ENCODE measurements at regions not wholly inside any gene's neighbourhood (a gene's known extent, or its start where the extent isn't known, plus 50 kb on each side); places are given as distances from the start of the nearest gene placed in this dataset.

DNA sequence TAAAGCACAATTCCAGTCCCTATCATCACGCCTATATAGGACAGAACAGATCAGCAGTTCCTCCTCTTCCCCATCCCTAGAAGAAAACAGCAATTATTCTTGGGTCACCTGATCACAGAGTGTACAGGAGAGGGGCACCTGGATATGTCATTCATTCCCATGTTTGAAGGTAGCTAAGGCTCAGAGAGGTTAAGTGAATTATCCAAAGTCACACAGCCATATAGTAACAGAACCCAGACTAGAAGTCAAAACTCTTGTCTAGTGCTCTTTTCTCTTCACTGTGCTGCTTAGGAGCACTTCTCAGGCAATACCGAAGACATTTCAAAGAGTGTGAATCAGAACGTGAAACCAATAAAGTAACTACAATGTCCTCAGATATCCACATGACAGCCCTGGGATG lies 93.0 kb upstream of the ATL2 start:
- CTCF ChIA-PET = no interaction called here
- Mint-ChIP-seq H3K4me3 (ENCODE audit: low read depth, unreplicated experiment) (no peak overlapping the region), H3K4me1 (ENCODE audit: low read depth, unreplicated experiment) (peaks cover 25% of the 10 kb centered on the region), H3K9me3 (ENCODE audit: low read depth, unreplicated experiment) (no peaks in the 10 kb centered on the region), H3K27me3 (ENCODE audit: unreplicated experiment) (no peaks in the 10 kb centered on the region), H3K27ac (ENCODE audit: unreplicated experiment) (no peak overlapping the region), H3K36me3 (ENCODE audit: insufficient read depth, unreplicated experiment) (no peaks in the 10 kb centered on the region)
- intact Hi-C loops (cut with micrococcal nuclease; ENCODE audit: unreplicated experiment) = no loop called here
- no peak for DNase-seq
- TF ChIP-seq, protein P1, sequence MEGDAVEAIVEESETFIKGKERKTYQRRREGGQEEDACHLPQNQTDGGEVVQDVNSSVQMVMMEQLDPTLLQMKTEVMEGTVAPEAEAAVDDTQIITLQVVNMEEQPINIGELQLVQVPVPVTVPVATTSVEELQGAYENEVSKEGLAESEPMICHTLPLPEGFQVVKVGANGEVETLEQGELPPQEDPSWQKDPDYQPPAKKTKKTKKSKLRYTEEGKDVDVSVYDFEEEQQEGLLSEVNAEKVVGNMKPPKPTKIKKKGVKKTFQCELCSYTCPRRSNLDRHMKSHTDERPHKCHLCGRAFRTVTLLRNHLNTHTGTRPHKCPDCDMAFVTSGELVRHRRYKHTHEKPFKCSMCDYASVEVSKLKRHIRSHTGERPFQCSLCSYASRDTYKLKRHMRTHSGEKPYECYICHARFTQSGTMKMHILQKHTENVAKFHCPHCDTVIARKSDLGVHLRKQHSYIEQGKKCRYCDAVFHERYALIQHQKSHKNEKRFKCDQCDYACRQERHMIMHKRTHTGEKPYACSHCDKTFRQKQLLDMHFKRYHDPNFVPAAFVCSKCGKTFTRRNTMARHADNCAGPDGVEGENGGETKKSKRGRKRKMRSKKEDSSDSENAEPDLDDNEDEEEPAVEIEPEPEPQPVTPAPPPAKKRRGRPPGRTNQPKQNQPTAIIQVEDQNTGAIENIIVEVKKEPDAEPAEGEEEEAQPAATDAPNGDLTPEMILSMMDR (IDR thresholded peaks at IDR 0.05; ENCODE audit: unreplicated experiment) = no peak
- BruUV-seq (replicated peaks) = no TSS peak

DNA sequence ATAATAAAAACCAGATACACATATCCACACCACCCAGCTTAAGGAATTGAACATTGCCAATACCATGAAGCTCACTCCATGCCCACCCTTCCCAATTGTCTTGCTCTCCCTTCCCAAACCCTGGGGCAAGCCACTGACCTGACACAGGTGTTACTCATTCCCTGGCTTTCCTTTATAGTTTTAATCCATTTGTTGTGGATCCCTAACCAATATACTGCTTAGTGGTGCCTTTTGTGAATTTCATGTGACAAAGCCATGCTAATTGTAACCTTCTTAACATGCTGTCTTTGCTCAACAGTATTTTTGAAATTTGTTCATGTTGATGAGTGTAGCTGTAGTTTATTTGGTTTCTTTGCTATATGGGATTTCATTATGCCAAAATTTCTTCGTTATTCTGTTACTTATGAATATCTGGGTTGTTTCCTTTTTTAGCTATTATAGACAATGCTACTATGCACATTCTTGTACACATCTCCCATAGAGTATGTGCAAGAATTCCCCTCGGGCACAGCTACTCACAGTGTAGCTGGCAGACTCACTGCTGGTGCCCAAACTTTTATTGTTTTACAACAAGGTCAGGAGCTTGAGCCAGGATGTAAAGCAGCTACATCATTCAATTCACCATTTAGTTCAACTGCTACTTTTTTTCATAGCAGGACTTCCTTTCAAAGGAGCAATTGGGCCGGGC lies 90.8 kb upstream of the ATL2 start:
- intact Hi-C loops (cut with micrococcal nuclease; ENCODE audit: unreplicated experiment) = loop anchor here (10.0 kb wide), 1 partner anchor 143 kb away; no protein-coding TSS in a partner anchor
- CTCF ChIA-PET = interaction anchor here (0.6 kb wide), 1 partner anchor 100 kb away, joined by 5 read pairs; no protein-coding TSS in a partner anchor
- Mint-ChIP-seq H3K27ac (ENCODE audit: unreplicated experiment) (no peak overlapping the region), H3K4me3 (ENCODE audit: low read depth, unreplicated experiment) (no peak overlapping the region), H3K4me1 (ENCODE audit: low read depth, unreplicated experiment) (peaks cover 15% of the 10 kb centered on the region), H3K27me3 (ENCODE audit: unreplicated experiment) (no peaks in the 10 kb centered on the region), H3K36me3 (ENCODE audit: insufficient read depth, unreplicated experiment) (no peaks in the 10 kb centered on the region), H3K9me3 (ENCODE audit: low read depth, unreplicated experiment) (no peaks in the 10 kb centered on the region)
- BruUV-seq (replicated peaks) = no TSS peak
- no peak for DNase-seq
- TF ChIP-seq, protein P1 (IDR thresholded peaks at IDR 0.05; ENCODE audit: unreplicated experiment) = no peak

DNA sequence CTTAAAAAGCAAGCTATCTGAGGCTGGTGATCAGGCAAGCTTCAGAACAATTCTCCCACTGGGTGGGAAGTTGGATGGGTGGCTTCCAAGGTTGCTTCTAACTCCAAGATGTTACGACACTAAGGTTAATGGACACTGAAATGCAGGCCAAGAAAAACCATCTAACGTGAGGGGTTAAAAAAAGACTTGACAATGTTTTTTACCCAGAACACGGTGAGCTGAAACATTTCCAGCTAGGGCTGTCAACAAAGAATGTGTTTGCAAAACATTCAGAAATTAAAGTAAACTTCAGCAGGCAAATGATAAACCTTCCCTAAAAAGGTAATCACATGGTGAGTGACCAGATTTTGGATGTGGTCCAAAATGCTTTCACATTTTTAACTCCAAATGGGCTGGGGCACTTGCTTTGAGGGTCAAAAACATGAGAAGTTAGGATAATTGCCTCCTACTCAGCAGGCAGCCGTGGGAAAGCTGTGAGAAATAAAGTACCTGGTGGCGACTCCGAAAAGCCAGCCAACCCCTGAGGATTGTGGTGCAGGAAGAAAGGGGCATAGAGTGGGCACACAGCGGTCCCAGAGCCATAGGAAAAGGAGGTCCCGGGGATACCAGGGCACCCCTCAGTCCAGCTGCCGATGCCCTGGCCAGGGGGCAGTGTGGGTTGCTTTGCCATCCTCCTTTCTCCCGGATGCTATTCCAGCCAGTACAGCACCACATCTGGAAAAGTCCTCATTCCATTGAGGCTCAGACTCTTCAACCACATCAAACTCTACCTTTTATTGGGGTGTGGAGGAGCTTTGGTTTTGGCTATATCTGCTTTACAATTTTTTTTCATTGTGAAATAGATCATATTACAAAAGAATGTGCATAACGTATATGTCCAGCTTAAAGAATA lies 90.0 kb upstream of the ATL2 start:
- intact Hi-C loops (cut with micrococcal nuclease; ENCODE audit: unreplicated experiment) = loop anchor here (10.0 kb wide), 1 partner anchor 142 kb away; no protein-coding TSS in a partner anchor
- CTCF ChIA-PET = interaction anchor here (2.2 kb wide), 1 partner anchor 91 kb away, joined by 38 read pairs; the partner anchor contains the start of gene ATL2
- BruUV-seq (replicated peaks) = no TSS peak
- Mint-ChIP-seq H3K9me3 (ENCODE audit: low read depth, unreplicated experiment) (no peaks in the 10 kb centered on the region), H3K4me3 (ENCODE audit: low read depth, unreplicated experiment) (no peak overlapping the region), H3K27ac (ENCODE audit: unreplicated experiment) (no peak overlapping the region), H3K27me3 (ENCODE audit: unreplicated experiment) (no peaks in the 10 kb centered on the region), H3K36me3 (ENCODE audit: insufficient read depth, unreplicated experiment) (peaks cover 5% of the 10 kb centered on the region), H3K4me1 (ENCODE audit: low read depth, unreplicated experiment) (peaks cover 22% of the 10 kb centered on the region)
- TF ChIP-seq, protein P1 (IDR thresholded peaks at IDR 0.05; ENCODE audit: unreplicated experiment) = no peak
- DNase-seq = no peak

DNA sequence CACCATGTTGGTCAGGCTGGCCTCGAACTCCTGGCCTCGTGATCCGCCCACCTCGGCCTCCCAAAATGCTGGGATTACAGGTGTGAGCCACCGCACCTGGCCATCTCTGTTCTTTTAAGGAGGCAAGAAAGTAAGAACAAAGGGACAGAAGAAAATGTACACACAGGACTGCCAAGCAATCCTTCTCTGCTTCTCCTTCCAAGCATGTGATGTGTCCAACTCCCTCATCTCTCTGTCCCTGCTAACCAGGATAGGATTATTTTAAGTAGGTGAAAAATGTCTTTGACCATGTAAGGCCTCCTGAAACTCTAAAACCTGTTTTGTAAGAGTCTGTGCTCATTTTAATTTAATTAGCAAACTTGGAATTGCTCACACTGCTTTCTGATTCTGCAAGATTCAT lies 89.3 kb upstream of the ATL2 start:
- BruUV-seq (replicated peaks) = no TSS peak

More for the DNA sequence above, 89.3 kb upstream of the ATL2 start:
- CTCF ChIA-PET = interaction anchor here (0.7 to 2.2 kb wide), 3 partner anchors 33 to 139 kb away, joined by 3 to 38 read pairs (median 5); partner anchors contain the start of gene ATL2
- intact Hi-C loops (cut with micrococcal nuclease; ENCODE audit: unreplicated experiment) = loop anchor here (10.0 kb wide), 1 partner anchor 142 kb away; no protein-coding TSS in a partner anchor
- peaks cover 24% of the 10 kb centered on the region for H3K4me1 Mint-ChIP-seq (ENCODE audit: low read depth, unreplicated experiment)
- H3K4me3 Mint-ChIP-seq (ENCODE audit: low read depth, unreplicated experiment) = no peak overlapping the region
- H3K27ac Mint-ChIP-seq (ENCODE audit: unreplicated experiment) = no peak overlapping the region
- TF ChIP-seq, protein P1 (IDR thresholded peaks at IDR 0.05; ENCODE audit: unreplicated experiment) = no peak
- H3K36me3 Mint-ChIP-seq (ENCODE audit: insufficient read depth, unreplicated experiment) = peaks cover 6% of the 10 kb centered on the region
- no peaks in the 10 kb centered on the region for H3K9me3 Mint-ChIP-seq (ENCODE audit: low read depth, unreplicated experiment)
- DNase-seq = no peak
- no peaks in the 10 kb centered on the region for H3K27me3 Mint-ChIP-seq (ENCODE audit: unreplicated experiment)

Measured in Calu3 (cell line).